HCT116 (cell line): ENCODE measurements at regions not wholly inside any gene's neighbourhood (a gene's known extent, or its start where the extent isn't known, plus 50 kb on each side); places are given as distances from the start of the nearest gene placed in this dataset.

ENCODE experiments used
- CEBPB ChIP-seq: IDR thresholded peaks from 2 replicates; pipeline ENCODE4 v1.6.1; 2012; ENCODE audit warnings: low read depth
- EZH2 ChIP-seq: fragments of 200-600 bp; sonication (generic); IDR thresholded peaks from 2 replicates; pipeline ENCODE4 v1.6.1; 2017; ENCODE audit warnings: antibody characterized with exemption, mixed run types
- EZH2phosphoT487 ChIP-seq: fragments of 200-600 bp; IDR thresholded peaks from 2 replicates; pipeline ENCODE4 v1.6.1; 2018; ENCODE audit warnings: antibody characterized with exemption, borderline replicate concordance
- JUND ChIP-seq: IDR thresholded peaks from 2 replicates; pipeline ENCODE4 v1.6.1; 2012
- MAX ChIP-seq: IDR thresholded peaks from 2 replicates; pipeline ENCODE4 v1.6.1; 2012
- POLR2A ChIP-seq: IDR thresholded peaks from 2 replicates; pipeline ENCODE4 v1.7.0; 2011; ENCODE audit warnings: borderline replicate concordance; ENCODE audit not compliant: insufficient read depth, insufficient read length; ENCODE audit errors: extremely low read depth
- YY1 ChIP-seq: IDR thresholded peaks from 2 replicates; pipeline ENCODE4 v1.6.1; 2011; ENCODE audit warnings: low read length, low read depth, moderate library complexity, mild to moderate bottlenecking; ENCODE audit not compliant: insufficient replicate concordance; ENCODE audit errors: extremely low read depth
- TF ChIP-seq, protein P1 (sequence below), 3 experiments: fragments of 200-600 bp in 1 of 3; sonication (generic) in 1 of 3; IDR thresholded peaks in 2 of 3; conservative IDR thresholded peaks in 1 of 3; 2 replicates each; pipeline ENCODE4 v1.5.1; 2012 to 2017; ENCODE audit warnings: low read depth in 2 of 3, low read length in 2 of 3, antibody characterized with exemption in 1 of 3, borderline replicate concordance in 1 of 3, control low read depth in 1 of 3, mild to moderate bottlenecking in 1 of 3, mixed read lengths in 1 of 3, mixed run types in 1 of 3, moderate library complexity in 1 of 3; ENCODE audit not compliant: insufficient read depth in 1 of 3

DNA sequence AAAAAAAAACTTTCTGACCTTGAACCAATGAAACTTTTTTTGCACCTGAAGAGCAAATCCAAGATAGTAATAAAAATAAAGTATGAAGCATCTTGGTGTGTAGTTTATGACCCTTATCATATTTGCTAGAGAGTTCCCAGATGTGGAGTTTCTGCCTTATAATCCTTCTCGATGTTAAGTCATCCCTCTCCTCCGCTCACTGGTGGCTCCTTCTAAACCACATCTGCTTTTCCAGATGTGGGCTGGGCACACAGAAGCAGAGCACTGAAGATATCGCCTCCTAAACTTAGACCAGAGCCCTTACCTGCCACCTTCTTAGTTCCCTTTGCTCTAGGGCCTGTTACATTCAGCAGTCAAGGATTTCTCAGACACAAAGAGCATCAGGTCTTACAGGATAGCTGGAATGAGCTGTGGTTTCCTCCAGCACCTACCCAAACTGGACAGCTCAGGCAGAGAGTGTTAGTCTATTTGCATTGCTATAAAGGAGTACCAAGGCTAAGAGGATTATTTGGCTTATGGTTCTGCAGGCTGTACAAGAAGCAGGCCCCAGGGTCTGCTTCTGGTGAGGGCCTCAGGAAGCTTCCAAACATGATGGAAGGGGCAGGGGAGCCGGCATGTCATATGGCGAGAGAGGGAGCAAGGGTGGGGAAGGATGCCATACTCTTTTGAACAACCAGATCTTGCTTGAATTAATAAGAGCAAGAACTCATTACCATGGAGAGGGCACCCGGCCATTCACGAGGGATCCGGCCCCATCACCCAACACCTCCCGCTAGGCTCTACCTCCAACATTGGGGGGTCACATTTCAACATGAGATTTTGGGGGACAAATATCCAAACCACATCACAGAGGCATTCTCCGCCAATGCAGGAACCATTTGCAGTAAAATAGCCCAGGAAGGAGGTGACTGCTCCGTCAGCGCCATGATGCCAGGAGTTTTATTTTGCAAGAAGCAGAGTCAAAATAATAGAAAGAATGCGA is 75.6 kb upstream of the HELT start:
- TF ChIP-seq, protein P1, sequence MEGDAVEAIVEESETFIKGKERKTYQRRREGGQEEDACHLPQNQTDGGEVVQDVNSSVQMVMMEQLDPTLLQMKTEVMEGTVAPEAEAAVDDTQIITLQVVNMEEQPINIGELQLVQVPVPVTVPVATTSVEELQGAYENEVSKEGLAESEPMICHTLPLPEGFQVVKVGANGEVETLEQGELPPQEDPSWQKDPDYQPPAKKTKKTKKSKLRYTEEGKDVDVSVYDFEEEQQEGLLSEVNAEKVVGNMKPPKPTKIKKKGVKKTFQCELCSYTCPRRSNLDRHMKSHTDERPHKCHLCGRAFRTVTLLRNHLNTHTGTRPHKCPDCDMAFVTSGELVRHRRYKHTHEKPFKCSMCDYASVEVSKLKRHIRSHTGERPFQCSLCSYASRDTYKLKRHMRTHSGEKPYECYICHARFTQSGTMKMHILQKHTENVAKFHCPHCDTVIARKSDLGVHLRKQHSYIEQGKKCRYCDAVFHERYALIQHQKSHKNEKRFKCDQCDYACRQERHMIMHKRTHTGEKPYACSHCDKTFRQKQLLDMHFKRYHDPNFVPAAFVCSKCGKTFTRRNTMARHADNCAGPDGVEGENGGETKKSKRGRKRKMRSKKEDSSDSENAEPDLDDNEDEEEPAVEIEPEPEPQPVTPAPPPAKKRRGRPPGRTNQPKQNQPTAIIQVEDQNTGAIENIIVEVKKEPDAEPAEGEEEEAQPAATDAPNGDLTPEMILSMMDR (IDR thresholded peaks at IDR 0.05 in 2 of 3, conservative IDR thresholded peaks at IDR 0.05 in 1 of 3; ENCODE audit: borderline replicate concordance in 1 of 3, insufficient read depth in 1 of 3, low read depth in 2 of 3, low read length in 2 of 3), result no peak
- TF ChIP-seq JUND (no peak), EZH2 (no peak), CEBPB (no peak), MAX (no peak), EZH2phosphoT487 (no peak), POLR2A (no peak), YY1 (no peak)
